ENCODE measurements at regions not wholly inside any gene's neighbourhood (a gene's known extent, or its start where the extent isn't known, plus 50 kb on each side); places are given as distances from the start of the nearest gene placed in this dataset.

GRCh38 chr5:3380689-3381088, 214.9 kb upstream of the IRX1 start:
- Histone ChIP-seq H3K9ac (ENCODE audit: low read length) (no peak overlapping the region), H3K9me2 (ENCODE audit: insufficient read depth) (no peaks in the 10 kb centered on the region), H3K27me3 (ENCODE audit: insufficient read depth, low read length) (no peaks in the 10 kb centered on the region), H2AFZ (ENCODE audit: low read depth, low read length, poor library complexity, severe bottlenecking) (no peak overlapping the region), H3K4me3 (replicated peaks in 1 of 2; ENCODE audit: low read depth in 1 of 2, low read length in 2 of 2) (no peak overlapping the region), H3K79me2 (ENCODE audit: insufficient read depth, low read length) (no peaks in the 10 kb centered on the region), H3K9me3 (ENCODE audit: control insufficient read depth in 1 of 2, insufficient read depth in 1 of 2, low read depth in 1 of 2, low read length in 2 of 2) (peaks cover 4 to 24% of the 10 kb centered on the region in 2 experiments; a peak in 2 of 4 replicates), H3K36me3 (ENCODE audit: control insufficient read depth in 1 of 2, insufficient read depth in 2 of 2, low read length in 2 of 2) (no peaks in the 10 kb centered on the region), H3K4me2 (ENCODE audit: low read length) (no peak overlapping the region), H3K27ac (ENCODE audit: low read depth, low read length) (no peak overlapping the region), H4K20me1 (ENCODE audit: insufficient read depth) (no peaks in the 10 kb centered on the region), H3K4me1 (ENCODE audit: control insufficient read depth in 1 of 2, insufficient read depth in 2 of 2, low read length in 2 of 2) (no peaks in the 10 kb centered on the region)
- no TSS peak for BruUV-seq (replicated peaks)
- DNase-seq (ENCODE audit: low read depth, low spot score) (no peak), ATAC-seq (no peak)
- CTCF ChIA-PET, result no interaction called here
- RAD21 ChIA-PET (ENCODE audit: low non-redundant PET in 1 of 2, low total read pairs in 2 of 2, uncharacterized antibody in 2 of 2, unreplicated experiment in 2 of 2), result no interaction called here
- no peak for TF ChIP-seq YY1 (IDR thresholded peaks at IDR 0.05; ENCODE audit: extremely low read depth, insufficient replicate concordance, low read depth, low read length)
- TF ChIP-seq FOSL1 (IDR thresholded peaks at IDR 0.05; ENCODE audit: low read depth), result no peak
- TF ChIP-seq CBX3 (IDR thresholded peaks at IDR 0.05; ENCODE audit: low read depth), result no peak
- no peak for TF ChIP-seq MAX (IDR thresholded peaks at IDR 0.05)
- TF ChIP-seq, protein P1, sequence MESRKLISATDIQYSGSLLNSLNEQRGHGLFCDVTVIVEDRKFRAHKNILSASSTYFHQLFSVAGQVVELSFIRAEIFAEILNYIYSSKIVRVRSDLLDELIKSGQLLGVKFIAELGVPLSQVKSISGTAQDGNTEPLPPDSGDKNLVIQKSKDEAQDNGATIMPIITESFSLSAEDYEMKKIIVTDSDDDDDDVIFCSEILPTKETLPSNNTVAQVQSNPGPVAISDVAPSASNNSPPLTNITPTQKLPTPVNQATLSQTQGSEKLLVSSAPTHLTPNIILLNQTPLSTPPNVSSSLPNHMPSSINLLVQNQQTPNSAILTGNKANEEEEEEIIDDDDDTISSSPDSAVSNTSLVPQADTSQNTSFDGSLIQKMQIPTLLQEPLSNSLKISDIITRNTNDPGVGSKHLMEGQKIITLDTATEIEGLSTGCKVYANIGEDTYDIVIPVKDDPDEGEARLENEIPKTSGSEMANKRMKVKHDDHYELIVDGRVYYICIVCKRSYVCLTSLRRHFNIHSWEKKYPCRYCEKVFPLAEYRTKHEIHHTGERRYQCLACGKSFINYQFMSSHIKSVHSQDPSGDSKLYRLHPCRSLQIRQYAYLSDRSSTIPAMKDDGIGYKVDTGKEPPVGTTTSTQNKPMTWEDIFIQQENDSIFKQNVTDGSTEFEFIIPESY (IDR thresholded peaks at IDR 0.05; ENCODE audit: extremely low read depth, insufficient replicate concordance, low read length), result no peak
- intact Hi-C loops (cut with micrococcal nuclease), result no loop called here
- POLR2A ChIA-PET, result no interaction called here

DNA sequence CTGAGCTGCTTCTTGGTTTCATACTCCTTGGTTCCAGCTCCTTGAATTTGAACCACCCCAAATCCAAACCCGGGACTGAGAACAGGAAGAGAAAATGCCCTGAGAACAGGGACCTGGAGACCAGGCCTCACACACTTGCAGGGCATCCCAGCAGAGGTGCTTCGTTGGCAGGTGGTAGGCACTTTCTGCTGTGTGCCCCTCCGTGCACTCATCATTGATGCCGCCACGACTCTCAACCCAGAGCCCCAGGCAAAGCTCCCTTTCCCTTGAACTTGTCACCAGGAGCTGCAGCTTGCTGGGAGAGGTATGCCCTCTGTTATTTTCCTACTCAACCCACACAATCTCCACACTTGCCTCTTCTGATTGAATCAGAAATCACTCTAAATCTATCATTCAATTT, 217.8 kb upstream of the IRX1 start:
- Histone ChIP-seq H3K36me3 (ENCODE audit: control insufficient read depth in 1 of 2, insufficient read depth in 2 of 2, low read length in 2 of 2) (no peaks in the 10 kb centered on the region), H3K4me3 (replicated peaks in 1 of 2; ENCODE audit: low read depth in 1 of 2, low read length in 2 of 2) (no peak overlapping the region), H3K4me2 (ENCODE audit: low read length) (no peak overlapping the region), H3K79me2 (ENCODE audit: insufficient read depth, low read length) (no peaks in the 10 kb centered on the region), H3K9ac (ENCODE audit: low read length) (no peak overlapping the region), H3K9me3 (ENCODE audit: control insufficient read depth in 1 of 2, insufficient read depth in 1 of 2, low read depth in 1 of 2, low read length in 2 of 2) (peaks cover 6 to 32% of the 10 kb centered on the region in 2 experiments; a peak in 2 of 4 replicates), H3K9me2 (ENCODE audit: insufficient read depth) (no peaks in the 10 kb centered on the region), H3K27me3 (ENCODE audit: insufficient read depth, low read length) (no peaks in the 10 kb centered on the region), H3K27ac (ENCODE audit: low read depth, low read length) (no peak overlapping the region), H3K4me1 (ENCODE audit: control insufficient read depth in 1 of 2, insufficient read depth in 2 of 2, low read length in 2 of 2) (no peaks in the 10 kb centered on the region), H2AFZ (ENCODE audit: low read depth, low read length, poor library complexity, severe bottlenecking) (no peak overlapping the region), H4K20me1 (ENCODE audit: insufficient read depth) (no peaks in the 10 kb centered on the region)
- ChIA-PET CTCF (no interaction called here), RAD21 (ENCODE audit: low non-redundant PET in 1 of 2, low total read pairs in 2 of 2, uncharacterized antibody in 2 of 2, unreplicated experiment in 2 of 2) (no interaction called here), POLR2A (no interaction called here)
- no peak for ATAC-seq
- BruUV-seq (replicated peaks), result no TSS peak
- DNase-seq (ENCODE audit: low read depth, low spot score), result no peak
- intact Hi-C loops (cut with micrococcal nuclease), result no loop called here
- TF ChIP-seq ZFX (IDR thresholded peaks at IDR 0.05) (no peak), SRF (IDR thresholded peaks at IDR 0.05; ENCODE audit: low read depth) (no peak), SIN3A (IDR thresholded peaks at IDR 0.05; ENCODE audit: low read depth) (no peak), EZH2 (IDR thresholded peaks at IDR 0.05) (no peak), EGR1 (IDR thresholded peaks at IDR 0.05; ENCODE audit: low read depth) (no peak), YY1 (IDR thresholded peaks at IDR 0.05; ENCODE audit: extremely low read depth, insufficient replicate concordance, low read depth, low read length) (no peak), ZNF274 (IDR thresholded peaks at IDR 0.05; ENCODE audit: low read depth, low read length) (no peak), TCF7L2 (IDR thresholded peaks at IDR 0.05; ENCODE audit: borderline replicate concordance, extremely low read depth, insufficient read depth, insufficient read length) (no peak), CTCF (IDR thresholded peaks at IDR 0.05 in 2 of 3, conservative IDR thresholded peaks at IDR 0.05 in 1 of 3; ENCODE audit: borderline replicate concordance in 1 of 3, insufficient read depth in 1 of 3, low read depth in 2 of 3, low read length in 2 of 3) (no peak)
- TF ChIP-seq, protein P1 (IDR thresholded peaks at IDR 0.05; ENCODE audit: extremely low read depth, insufficient replicate concordance, low read length), result no peak
